B cell (primary cell): ENCODE measurements at regions not wholly inside any gene's neighbourhood (a gene's known extent, or its start where the extent isn't known, plus 50 kb on each side); places are given as distances from the start of the nearest gene placed in this dataset.

Experiments used
- ATAC-seq: fragments of 200-7000 bp; cut with Tn5 transposase; one replicate; pipeline ENCODE4 v1.10.0; 2021; ENCODE audit warnings: low read depth, mild to moderate bottlenecking, moderate number of reproducible peaks, moderate library complexity
- CTCF ChIA-PET: fragments of 350-600 bp; sonication (Branson Sonifier 250); formaldehyde crosslinking; loops from one replicate; lab custom pipeline; 2021; ENCODE audit warnings: antibody characterized with exemption, inconsistent platforms; lab: Charles Lee
- POLR2A ChIA-PET: fragments of 350-600 bp; sonication (Branson Sonifier 250); formaldehyde crosslinking; loops from one replicate; lab custom pipeline; 2021; ENCODE audit warnings: antibody characterized with exemption; lab: Charles Lee
- DNase-seq: peaks from one replicate; pipeline ENCODE4 v3.0.0; 2013
- H2AFZ ChIP-seq: 2 replicates; pipeline ENCODE4 v1.6.1; 2012; ENCODE audit warnings: mild to moderate bottlenecking, low read depth, low read length; ENCODE audit not compliant: insufficient read depth, poor library complexity, severe bottlenecking
- H3K27ac ChIP-seq, 2 donors: 1 replicate in 1 of 2; 2 replicates in 1 of 2; pipeline ENCODE4 v1.5.1; 2012 to 2013; ENCODE audit warnings: low read length in 2 of 2, mild to moderate bottlenecking in 2 of 2, moderate library complexity in 1 of 2
- H3K27me3 ChIP-seq, 4 experiments: fragments of 200-600 bp in 1 of 4; sonication (generic) in 1 of 4; replicated peaks in 1 of 4; 1 replicate in 2 of 4; 2 replicates in 2 of 4; pipeline versions ENCODE4 v1.6.1 to v1.7.0; 2013 to 2016; ENCODE audit warnings: low read length in 3 of 4, mild to moderate bottlenecking in 2 of 4, mixed read lengths in 1 of 4, moderate library complexity in 1 of 4; ENCODE audit not compliant: insufficient read depth in 4 of 4, control insufficient read depth in 3 of 4; ENCODE audit errors: control extremely low read depth in 1 of 4
- H3K36me3 ChIP-seq, 2 experiments: replicated peaks in 1 of 2; 1 replicate in 1 of 2; 2 replicates in 1 of 2; pipeline versions ENCODE4 v1.6.1 to v1.7.1; 2013; ENCODE audit warnings: low read length in 1 of 2; ENCODE audit not compliant: insufficient read depth in 2 of 2, control insufficient read depth in 1 of 2; ENCODE audit errors: control extremely low read depth in 1 of 2, extremely low read depth in 1 of 2
- H3K4me1 ChIP-seq, 2 donors: fragments of 200-600 bp in 1 of 2; sonication (generic) in 1 of 2; 1 replicate in 1 of 2; 2 replicates in 1 of 2; pipeline versions ENCODE4 v1.5.1 to v1.6.1; 2013 to 2017; ENCODE audit warnings: low read length in 2 of 2; ENCODE audit not compliant: control insufficient read depth in 2 of 2, insufficient read depth in 2 of 2
- H3K4me2 ChIP-seq: replicated peaks from 2 replicates; pipeline ENCODE3; 2012; ENCODE audit warnings: mild to moderate bottlenecking, low read depth, low read length; ENCODE audit not compliant: poor library complexity, severe bottlenecking
- H3K4me3 ChIP-seq, 5 experiments: fragments of 200-600 bp in 1 of 5; sonication (generic) in 1 of 5; 1 replicate in 3 of 5; 2 replicates in 2 of 5; pipeline versions ENCODE4 v1.5.1 to v1.7.0; 2011 to 2016; ENCODE audit warnings: low read length in 4 of 5, mild to moderate bottlenecking in 4 of 5, low read depth in 2 of 5, control low read depth in 1 of 5, moderate library complexity in 1 of 5; ENCODE audit not compliant: insufficient read depth in 1 of 5; ENCODE audit errors: control extremely low read depth in 1 of 5, extremely low read depth in 1 of 5
- H3K79me2 ChIP-seq: fragments of 200-600 bp; sonication (generic); one replicate; pipeline ENCODE4 v1.6.0; 2016; ENCODE audit warnings: low read length; ENCODE audit not compliant: control insufficient read depth, insufficient read depth
- H3K9ac ChIP-seq: fragments of 200-600 bp; sonication (generic); 2 replicates; pipeline ENCODE4 v1.6.1; 2017; ENCODE audit warnings: mild to moderate bottlenecking, low read length, moderate library complexity
- H3K9me3 ChIP-seq, 3 donors: one replicate each; pipeline versions ENCODE4 v1.6.1 to v1.7.1; 2013; ENCODE audit warnings: low read length in 2 of 3; ENCODE audit not compliant: control insufficient read depth in 2 of 3, insufficient read depth in 1 of 3; ENCODE audit errors: control extremely low read depth in 1 of 3
- H4K20me1 ChIP-seq: 2 replicates; pipeline ENCODE4 v1.6.0; 2012; ENCODE audit warnings: mild to moderate bottlenecking, low read length; ENCODE audit not compliant: insufficient read depth, control insufficient read depth, poor library complexity, severe bottlenecking
- H3K27ac Mint-ChIP-seq: one replicate; pipeline ENCODE4 v1.8.0; 2021; ENCODE audit warnings: mixed read lengths
- H3K27me3 Mint-ChIP-seq: one replicate; pipeline ENCODE4 v1.8.0; 2021; ENCODE audit warnings: mixed read lengths
- H3K4me1 Mint-ChIP-seq: one replicate; pipeline ENCODE4 v1.8.0; 2021; ENCODE audit warnings: mixed read lengths
- H3K4me3 Mint-ChIP-seq: one replicate; pipeline ENCODE4 v1.8.0; 2021; ENCODE audit warnings: mixed read lengths
- H3K9me3 Mint-ChIP-seq: one replicate; pipeline ENCODE4 v1.8.0; 2022; ENCODE audit warnings: mixed read lengths; ENCODE audit not compliant: insufficient read depth
- EZH2 ChIP-seq: IDR thresholded peaks from 2 replicates; pipeline ENCODE4 v1.6.1; 2012; ENCODE audit warnings: borderline replicate concordance, low read depth, mild to moderate bottlenecking, moderate library complexity, low read length; ENCODE audit not compliant: insufficient read depth, poor library complexity, severe bottlenecking
- WGBS: methylation state at CpG from one replicate; pipeline ENCODE4 v1.1.5; 2013; ENCODE audit warnings: missing lambda C conversion rate; ENCODE audit not compliant: insufficient coverage; 5-methylcytosine and 5-hydroxymethylcytosine counted together
- intact Hi-C: fragments of 100-400 bp; cut with micrococcal nuclease; formaldehyde crosslinking; loops from one replicate; pipeline ENCODE4 v1.10.0; 2022
- TF ChIP-seq, protein P1 (sequence below): fragments of 200-600 bp; IDR thresholded peaks from one replicate; pipeline ENCODE4 v1.8.0; 2022; ENCODE audit warnings: antibody characterized with exemption, mild to moderate bottlenecking

DNA sequence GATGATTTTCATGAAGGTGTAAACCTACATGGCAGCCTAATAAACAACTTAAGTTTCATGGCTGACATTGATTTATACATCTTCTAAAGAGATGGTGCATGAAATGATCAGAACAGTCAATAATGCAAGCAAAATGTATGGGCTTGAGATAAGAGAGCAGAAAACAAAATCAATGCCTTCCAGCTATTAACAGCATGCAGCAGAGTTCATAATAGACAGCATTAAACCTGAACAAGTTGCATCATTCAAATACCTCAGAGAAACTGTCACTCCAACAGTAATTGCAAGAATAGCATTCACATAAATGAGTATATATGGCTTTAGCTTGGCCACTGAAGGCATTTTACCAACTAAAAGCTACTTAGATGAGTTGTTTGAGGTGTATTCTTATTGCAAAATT is 319.6 kb upstream of the ARID1B start:
- Histone ChIP-seq H3K27me3 (peaks cover 0 to 8% (median 0%) of the 10 kb centered on the region in 4 experiments), H3K9ac (no peak overlapping the region), H3K36me3 (no peaks in the 10 kb centered on the region), H4K20me1 (no peaks in the 10 kb centered on the region), H2AFZ (no peak overlapping the region), H3K9me3 (peaks cover 0 to 4% (median 0%) of the 10 kb centered on the region in 3 donors), H3K4me2 (no peak overlapping the region), H3K4me1 (no peaks in the 10 kb centered on the region), H3K79me2 (no peaks in the 10 kb centered on the region), H3K4me3 (no peak overlapping the region), H3K27ac (no peak overlapping the region)
- H3K27me3 Mint-ChIP-seq: peaks cover 8% of the 10 kb centered on the region
- H3K9me3 Mint-ChIP-seq: peaks cover 3% of the 10 kb centered on the region
- no peaks in the 10 kb centered on the region for H3K4me1 Mint-ChIP-seq
- CTCF ChIA-PET: no interaction called here
- TF ChIP-seq, protein P1, sequence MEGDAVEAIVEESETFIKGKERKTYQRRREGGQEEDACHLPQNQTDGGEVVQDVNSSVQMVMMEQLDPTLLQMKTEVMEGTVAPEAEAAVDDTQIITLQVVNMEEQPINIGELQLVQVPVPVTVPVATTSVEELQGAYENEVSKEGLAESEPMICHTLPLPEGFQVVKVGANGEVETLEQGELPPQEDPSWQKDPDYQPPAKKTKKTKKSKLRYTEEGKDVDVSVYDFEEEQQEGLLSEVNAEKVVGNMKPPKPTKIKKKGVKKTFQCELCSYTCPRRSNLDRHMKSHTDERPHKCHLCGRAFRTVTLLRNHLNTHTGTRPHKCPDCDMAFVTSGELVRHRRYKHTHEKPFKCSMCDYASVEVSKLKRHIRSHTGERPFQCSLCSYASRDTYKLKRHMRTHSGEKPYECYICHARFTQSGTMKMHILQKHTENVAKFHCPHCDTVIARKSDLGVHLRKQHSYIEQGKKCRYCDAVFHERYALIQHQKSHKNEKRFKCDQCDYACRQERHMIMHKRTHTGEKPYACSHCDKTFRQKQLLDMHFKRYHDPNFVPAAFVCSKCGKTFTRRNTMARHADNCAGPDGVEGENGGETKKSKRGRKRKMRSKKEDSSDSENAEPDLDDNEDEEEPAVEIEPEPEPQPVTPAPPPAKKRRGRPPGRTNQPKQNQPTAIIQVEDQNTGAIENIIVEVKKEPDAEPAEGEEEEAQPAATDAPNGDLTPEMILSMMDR: no peak
- no peak for TF ChIP-seq EZH2
- ATAC-seq: no peak
- DNase-seq: no peak
- POLR2A ChIA-PET: no interaction called here
- no peak overlapping the region for H3K4me3 Mint-ChIP-seq
- intact Hi-C loops: no loop called here
- H3K27ac Mint-ChIP-seq: no peak overlapping the region

- Mint-ChIP-seq H3K27ac (no peak overlapping the region), H3K27me3 (peaks cover 8% of the 10 kb centered on the region), H3K4me1 (no peaks in the 10 kb centered on the region), H3K4me3 (no peak overlapping the region), H3K9me3 (peaks cover 3% of the 10 kb centered on the region)
- Histone ChIP-seq H3K9ac (no peak overlapping the region), H2AFZ (no peak overlapping the region), H3K4me1 (no peaks in the 10 kb centered on the region), H3K79me2 (no peaks in the 10 kb centered on the region), H3K4me3 (no peak overlapping the region), H3K9me3 (peaks cover 0 to 4% (median 0%) of the 10 kb centered on the region in 3 donors), H3K36me3 (no peaks in the 10 kb centered on the region), H3K27me3 (no peaks in the 10 kb centered on the region), H3K4me2 (no peak overlapping the region), H4K20me1 (no peaks in the 10 kb centered on the region), H3K27ac (no peak overlapping the region)
- DNase-seq (no peak), ATAC-seq (no peak)
- WGBS: 100% methylated on average over 3 of the region's 4 CpGs
- intact Hi-C loops: no loop called here
- POLR2A ChIA-PET: interaction anchor here (0.6 kb wide), 1 partner anchor 14 kb away, joined by 4 read pairs; no protein-coding TSS in a partner anchor
- CTCF ChIA-PET: no interaction called here
- TF ChIP-seq EZH2: no peak
- TF ChIP-seq, protein P1: no peak
Observed at GRCh38 chr6:156455847-156456246, 321.3 kb upstream of the ARID1B start.
